ENCODE measurements at regions not wholly inside any gene's neighbourhood (a gene's known extent, or its start where the extent isn't known, plus 50 kb on each side); places are given as distances from the start of the nearest gene placed in this dataset.

DNA sequence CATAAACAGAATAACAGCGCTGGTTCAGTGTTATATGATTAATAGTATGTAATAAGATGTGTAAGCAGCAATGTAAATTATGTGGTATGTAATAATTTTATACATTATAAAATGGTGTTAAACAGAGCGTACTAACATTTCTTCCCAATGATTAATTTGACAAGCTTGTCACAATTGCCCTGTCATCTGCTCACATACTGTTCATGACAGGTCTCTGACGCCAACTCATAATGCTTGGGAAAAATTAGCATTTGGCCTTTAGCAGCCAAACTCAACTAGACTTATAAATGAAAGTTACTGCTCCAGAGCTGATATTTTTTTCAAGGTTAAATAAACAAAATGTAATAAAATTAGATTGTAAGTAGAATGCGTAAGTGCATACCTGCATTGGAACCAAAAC is 246.8 kb downstream of the TRAM1L1 start:
- no peak for TF ChIP-seq CTCF (IDR thresholded peaks at IDR 0.05)
- TF ChIP-seq POLR2A (IDR thresholded peaks at IDR 0.05): no peak
